ENCODE measurements at regions not wholly inside any gene's neighbourhood (a gene's known extent, or its start where the extent isn't known, plus 50 kb on each side); places are given as distances from the start of the nearest gene placed in this dataset.

DNA sequence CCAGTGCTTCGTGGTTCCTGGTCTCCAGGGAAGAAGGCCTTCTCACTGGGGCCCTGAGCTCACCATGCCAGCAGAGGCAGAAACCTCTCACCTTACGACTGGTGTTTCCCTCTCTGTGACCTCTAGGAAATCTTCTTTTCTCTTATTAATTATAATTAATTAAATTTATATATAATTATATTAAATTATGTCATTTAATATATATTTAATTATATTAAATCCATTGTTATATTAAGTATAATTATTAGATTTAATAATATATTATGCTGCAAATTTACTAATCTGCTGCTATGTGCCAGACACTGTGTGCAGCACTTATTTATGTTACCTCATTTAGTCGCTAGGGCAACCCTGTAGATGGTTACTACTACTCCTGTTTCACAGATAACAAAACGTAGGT is 70.3 kb upstream of the MBIP start:
- BruUV-seq (replicated peaks), result no TSS peak
- Histone ChIP-seq H3K4me3 (ENCODE audit: low read depth, low read length, poor library complexity, severe bottlenecking) (no peak overlapping the region), H3K4me1 (ENCODE audit: insufficient read depth, low read length, poor library complexity, severe bottlenecking) (no peaks in the 10 kb centered on the region), H3K27ac (ENCODE audit: low read depth, low read length, poor library complexity, severe bottlenecking) (no peak overlapping the region), H3K9me3 (ENCODE audit: low read depth, low read length, poor library complexity, severe bottlenecking) (no peaks in the 10 kb centered on the region), H3K27me3 (replicated peaks; ENCODE audit: insufficient read depth, low read depth, low read length, poor library complexity) (peaks cover 36% of the 10 kb centered on the region), H3K36me3 (ENCODE audit: insufficient read depth, low read length, poor library complexity, severe bottlenecking) (no peaks in the 10 kb centered on the region)
- CTCF ChIA-PET, result no interaction called here
- POLR2A ChIA-PET (ENCODE audit: low non-redundant PET), result no interaction called here
- TF ChIP-seq, protein P1, sequence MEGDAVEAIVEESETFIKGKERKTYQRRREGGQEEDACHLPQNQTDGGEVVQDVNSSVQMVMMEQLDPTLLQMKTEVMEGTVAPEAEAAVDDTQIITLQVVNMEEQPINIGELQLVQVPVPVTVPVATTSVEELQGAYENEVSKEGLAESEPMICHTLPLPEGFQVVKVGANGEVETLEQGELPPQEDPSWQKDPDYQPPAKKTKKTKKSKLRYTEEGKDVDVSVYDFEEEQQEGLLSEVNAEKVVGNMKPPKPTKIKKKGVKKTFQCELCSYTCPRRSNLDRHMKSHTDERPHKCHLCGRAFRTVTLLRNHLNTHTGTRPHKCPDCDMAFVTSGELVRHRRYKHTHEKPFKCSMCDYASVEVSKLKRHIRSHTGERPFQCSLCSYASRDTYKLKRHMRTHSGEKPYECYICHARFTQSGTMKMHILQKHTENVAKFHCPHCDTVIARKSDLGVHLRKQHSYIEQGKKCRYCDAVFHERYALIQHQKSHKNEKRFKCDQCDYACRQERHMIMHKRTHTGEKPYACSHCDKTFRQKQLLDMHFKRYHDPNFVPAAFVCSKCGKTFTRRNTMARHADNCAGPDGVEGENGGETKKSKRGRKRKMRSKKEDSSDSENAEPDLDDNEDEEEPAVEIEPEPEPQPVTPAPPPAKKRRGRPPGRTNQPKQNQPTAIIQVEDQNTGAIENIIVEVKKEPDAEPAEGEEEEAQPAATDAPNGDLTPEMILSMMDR (conservative IDR thresholded peaks at IDR 0.05; ENCODE audit: low read depth, low read length), result no peak
- no peak for TF ChIP-seq EZH2 (IDR thresholded peaks at IDR 0.05; ENCODE audit: borderline replicate concordance, low read depth, low read length, poor library complexity, severe bottlenecking)
- no peak for DNase-seq (ENCODE audit: low spot score)
- intact Hi-C loops (cut with micrococcal nuclease; ENCODE audit: unreplicated experiment), result no loop called here

DNA sequence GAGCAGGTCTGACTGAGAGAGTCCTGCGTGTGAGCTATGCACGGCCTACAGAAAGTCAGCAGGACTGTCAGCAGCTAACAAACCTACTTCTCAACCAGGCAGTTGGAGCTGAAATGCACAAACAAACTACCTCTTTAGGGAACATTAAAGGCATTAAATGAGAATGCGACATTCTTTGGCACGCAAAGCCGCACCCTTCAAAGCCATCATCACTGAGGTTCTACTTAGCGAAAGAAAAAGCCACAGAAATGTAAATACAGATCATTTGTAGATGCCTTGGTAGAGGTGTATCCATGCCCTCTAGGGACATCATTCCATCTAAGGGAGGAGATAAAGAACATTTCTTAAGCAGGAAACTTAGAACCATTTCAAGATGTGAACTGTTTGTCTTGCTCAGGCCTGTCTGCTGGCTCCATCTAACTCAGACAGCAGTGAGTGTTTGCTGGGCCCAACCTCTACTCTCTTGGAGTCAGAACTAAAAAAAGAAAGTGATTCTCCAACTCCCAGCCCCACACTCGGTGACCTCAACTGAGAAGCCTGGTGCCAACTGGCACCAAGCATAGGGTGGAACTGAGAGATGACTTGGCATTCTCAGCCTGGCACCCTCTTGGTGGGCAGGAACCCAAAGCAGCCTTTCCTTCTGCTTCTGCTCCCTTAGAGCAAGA is 63.5 kb upstream of the MBIP start:
- no peak overlapping the region for H3K4me3 ChIP-seq (ENCODE audit: low read depth, low read length, poor library complexity, severe bottlenecking)
- intact Hi-C loops (cut with micrococcal nuclease; ENCODE audit: unreplicated experiment), result no loop called here
- DNase-seq (ENCODE audit: low spot score), result no peak
- no peak overlapping the region for H3K27ac ChIP-seq (ENCODE audit: low read depth, low read length, poor library complexity, severe bottlenecking)
- no peaks in the 10 kb centered on the region for H3K36me3 ChIP-seq (ENCODE audit: insufficient read depth, low read length, poor library complexity, severe bottlenecking)
- ChIA-PET CTCF (no interaction called here), POLR2A (ENCODE audit: low non-redundant PET) (no interaction called here)
- H3K27me3 ChIP-seq (replicated peaks; ENCODE audit: insufficient read depth, low read depth, low read length, poor library complexity), result peaks cover 4% of the 10 kb centered on the region
- H3K9me3 ChIP-seq (ENCODE audit: low read depth, low read length, poor library complexity, severe bottlenecking), result no peaks in the 10 kb centered on the region
- no TSS peak for BruUV-seq (replicated peaks)
- TF ChIP-seq EZH2 (IDR thresholded peaks at IDR 0.05; ENCODE audit: borderline replicate concordance, low read depth, low read length, poor library complexity, severe bottlenecking), result no peak
- TF ChIP-seq, protein P1 (conservative IDR thresholded peaks at IDR 0.05; ENCODE audit: low read depth, low read length), result no peak
- no peaks in the 10 kb centered on the region for H3K4me1 ChIP-seq (ENCODE audit: insufficient read depth, low read length, poor library complexity, severe bottlenecking)

DNA sequence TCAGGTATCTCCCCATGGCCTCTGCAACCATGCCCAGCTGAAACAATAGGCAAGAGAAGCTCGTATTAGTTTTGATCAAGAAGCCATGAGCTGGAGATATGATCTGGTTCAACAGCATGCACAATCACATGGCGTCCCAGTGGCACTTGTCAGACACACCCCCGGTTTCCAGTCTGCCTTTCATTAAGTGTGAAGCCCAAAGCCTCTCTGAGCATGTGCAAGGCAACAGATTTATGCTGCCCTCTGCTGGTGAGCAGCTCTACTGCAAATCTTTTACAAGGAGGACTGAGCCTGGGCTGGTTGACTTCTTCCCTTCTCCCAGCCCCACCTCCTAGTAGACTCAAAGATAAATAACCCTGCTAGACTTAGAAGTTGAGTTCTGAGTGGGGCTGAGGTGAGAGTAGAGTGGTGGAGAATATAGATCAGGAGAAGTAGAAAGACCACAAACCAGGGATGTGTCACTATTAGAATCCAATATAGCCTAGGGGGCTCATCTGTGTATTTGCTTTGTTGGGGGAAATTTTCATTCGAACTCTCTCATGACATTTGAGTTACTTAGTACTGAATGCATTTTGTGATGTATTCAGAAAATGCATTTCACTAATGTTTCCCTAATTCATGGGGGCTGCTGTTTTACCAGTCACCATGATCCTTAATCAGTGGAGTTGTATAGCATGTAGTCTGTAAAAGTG is 53.7 kb upstream of the MBIP start:
- no TSS peak for BruUV-seq (replicated peaks)

More for the DNA sequence above, 53.7 kb upstream of the MBIP start:
- CTCF ChIA-PET, result interaction anchor here (0.9 to 2.2 kb wide), 5 partner anchors 60 to 776 kb away, joined by 3 to 11 read pairs (median 5); no protein-coding TSS in a partner anchor
- Histone ChIP-seq H3K27me3 (replicated peaks; ENCODE audit: insufficient read depth, low read depth, low read length, poor library complexity) (no peaks in the 10 kb centered on the region), H3K9me3 (ENCODE audit: low read depth, low read length, poor library complexity, severe bottlenecking) (no peaks in the 10 kb centered on the region), H3K36me3 (ENCODE audit: insufficient read depth, low read length, poor library complexity, severe bottlenecking) (no peaks in the 10 kb centered on the region), H3K4me3 (ENCODE audit: low read depth, low read length, poor library complexity, severe bottlenecking) (no peak overlapping the region), H3K27ac (ENCODE audit: low read depth, low read length, poor library complexity, severe bottlenecking) (no peak overlapping the region), H3K4me1 (ENCODE audit: insufficient read depth, low read length, poor library complexity, severe bottlenecking) (no peaks in the 10 kb centered on the region)
- intact Hi-C loops (cut with micrococcal nuclease; ENCODE audit: unreplicated experiment), result loop anchor here (1.0 to 10.0 kb wide), 3 partner anchors 167 to 489 kb away; no protein-coding TSS in a partner anchor
- peak; percentile 90 for DNase-seq (ENCODE audit: low spot score)
- TF ChIP-seq, protein P1 (conservative IDR thresholded peaks at IDR 0.05; ENCODE audit: low read depth, low read length), result peak; percentile 90
- no peak for TF ChIP-seq EZH2 (IDR thresholded peaks at IDR 0.05; ENCODE audit: borderline replicate concordance, low read depth, low read length, poor library complexity, severe bottlenecking)
- POLR2A ChIA-PET (ENCODE audit: low non-redundant PET), result interaction anchor here (0.6 kb wide), 1 partner anchor 235 kb away, joined by 3 read pairs; no protein-coding TSS in a partner anchor
